IMR-90 (cell line): ENCODE measurements at regions not wholly inside any gene's neighbourhood (a gene's known extent, or its start where the extent isn't known, plus 50 kb on each side); places are given as distances from the start of the nearest gene placed in this dataset.

ENCODE experiments used
- ATAC-seq: fragments of 200-7000 bp; cut with Tn5 transposase; 2 replicates; pipeline ENCODE4 v1.9.1; 2020; ENCODE audit warnings: low read depth, mild to moderate bottlenecking, moderate library complexity
- BruUV-seq: library from RNA; stranded (reverse); fragments of 400-500 nt; replicated peaks from 2 replicates; lab custom pipeline; 2021; lab: Mats Ljungman, UMichigan
- CTCF ChIA-PET: fragments of 300-600 bp; formaldehyde crosslinking; extraction: SDS; loops from one replicate; lab custom pipeline; 2021; ENCODE audit warnings: antibody characterized with exemption; lab: Yijun Ruan, JAX
- POLR2A ChIA-PET: fragments of 300-600 bp; sonication (Branson Sonifier 250); formaldehyde crosslinking; loops from one replicate; lab custom pipeline; 2022; ENCODE audit warnings: antibody characterized with exemption; ENCODE audit not compliant: unreplicated experiment; lab: Charles Lee
- DNase-seq: peaks from one replicate; pipeline ENCODE4 v3.0.0; 2013
- H2AFZ ChIP-seq: replicated peaks from 2 replicates; pipeline ENCODE3; 2013; ENCODE audit warnings: low read length, mild to moderate bottlenecking; ENCODE audit not compliant: poor library complexity
- H2AK5ac ChIP-seq: 2 replicates; pipeline ENCODE4 v1.6.1; 2013; ENCODE audit warnings: low read depth, low read length, inconsistent platforms
- H2AK9ac ChIP-seq: replicated peaks from 2 replicates; pipeline ENCODE3; 2013; ENCODE audit warnings: mild to moderate bottlenecking, low read depth, low read length, moderate library complexity; ENCODE audit not compliant: poor library complexity
- H2BK120ac ChIP-seq: 2 replicates; pipeline ENCODE4 v1.6.1; 2013; ENCODE audit warnings: low read depth, low read length, inconsistent platforms
- H2BK15ac ChIP-seq: 3 replicates; pipeline ENCODE4 v1.6.1; 2013; ENCODE audit warnings: low read depth, low read length, inconsistent platforms
- H2BK20ac ChIP-seq: 2 replicates; pipeline ENCODE4 v1.6.1; 2013; ENCODE audit warnings: low read depth, mild to moderate bottlenecking, inconsistent platforms, low read length, moderate library complexity
- H2BK5ac ChIP-seq: 2 replicates; pipeline ENCODE4 v1.6.1; 2013; ENCODE audit warnings: mild to moderate bottlenecking, low read depth, low read length, inconsistent platforms; ENCODE audit not compliant: poor library complexity, severe bottlenecking
- H3K14ac ChIP-seq: replicated peaks from 2 replicates; pipeline ENCODE4 v1.6.1; 2013; ENCODE audit warnings: low read depth, low read length, inconsistent platforms
- H3K18ac ChIP-seq: 2 replicates; pipeline ENCODE4 v1.6.1; 2013; ENCODE audit warnings: low read depth, low read length, control low read depth
- H3K23ac ChIP-seq: 2 replicates; pipeline ENCODE4 v1.6.1; 2013; ENCODE audit warnings: low read depth, low read length, inconsistent platforms
- H3K27ac ChIP-seq: 2 replicates; pipeline ENCODE4 v1.5.1; 2013; ENCODE audit warnings: mild to moderate bottlenecking, control low read depth, low read length; ENCODE audit not compliant: insufficient read depth
- H3K27me3 ChIP-seq: 2 replicates; pipeline ENCODE4 v1.6.1; 2013; ENCODE audit warnings: low read length; ENCODE audit not compliant: control insufficient read depth, insufficient read depth
- H3K36me3 ChIP-seq: 2 replicates; pipeline ENCODE4 v1.6.1; 2013; ENCODE audit warnings: low read length, mixed read lengths; ENCODE audit not compliant: control insufficient read depth, insufficient read depth
- H3K4ac ChIP-seq: 2 replicates; pipeline ENCODE4 v1.6.1; 2013; ENCODE audit warnings: low read depth, low read length, inconsistent platforms
- H3K4me1 ChIP-seq: 2 replicates; pipeline ENCODE4 v1.6.1; 2013; ENCODE audit warnings: low read length, mixed read lengths; ENCODE audit not compliant: control insufficient read depth, insufficient read depth
- H3K4me2 ChIP-seq: 2 replicates; pipeline ENCODE4 v1.6.1; 2013; ENCODE audit warnings: low read depth, mild to moderate bottlenecking, control low read depth, low read length, moderate library complexity
- H3K4me3 ChIP-seq: 2 replicates; pipeline ENCODE4 v1.5.1; 2013; ENCODE audit warnings: low read depth, mild to moderate bottlenecking, control low read depth, low read length, moderate library complexity; ENCODE audit not compliant: insufficient read depth
- H3K56ac ChIP-seq: 2 replicates; pipeline ENCODE4 v1.6.1; 2013; ENCODE audit warnings: low read length, inconsistent platforms; ENCODE audit not compliant: insufficient read depth; ENCODE audit errors: extremely low read depth
- H3K79me1 ChIP-seq, 2 experiments: 2 replicates each; pipeline ENCODE4 v1.6.1; 2013; ENCODE audit warnings: low read length in 2 of 2, inconsistent platforms in 1 of 2, low read depth in 1 of 2
- H3K9ac ChIP-seq: 2 replicates; pipeline ENCODE4 v1.6.1; 2013; ENCODE audit warnings: low read depth, low read length, control low read depth
- H3K9me1 ChIP-seq: 2 replicates; pipeline ENCODE4 v1.6.1; 2013; ENCODE audit warnings: low read length, inconsistent platforms; ENCODE audit not compliant: insufficient read depth
- H3K9me3 ChIP-seq: 2 replicates; pipeline ENCODE4 v1.6.1; 2013; ENCODE audit warnings: low read length; ENCODE audit not compliant: control insufficient read depth, insufficient read depth
- H4K20me1 ChIP-seq: 2 replicates; pipeline ENCODE4 v1.6.1; 2013; ENCODE audit warnings: low read length, inconsistent platforms; ENCODE audit not compliant: insufficient read depth
- H4K5ac ChIP-seq: 2 replicates; pipeline ENCODE4 v1.6.1; 2013; ENCODE audit warnings: mild to moderate bottlenecking, low read depth, low read length, control low read depth
- H4K8ac ChIP-seq, 2 experiments: 2 replicates each; pipeline ENCODE4 v1.6.1; 2013; ENCODE audit warnings: low read depth in 2 of 2, low read length in 2 of 2, control low read depth in 1 of 2, inconsistent platforms in 1 of 2
- H4K91ac ChIP-seq: 2 replicates; pipeline ENCODE4 v1.6.1; 2013; ENCODE audit warnings: low read depth, low read length, inconsistent platforms; ENCODE audit not compliant: insufficient read depth
- BHLHE40 ChIP-seq: fragments of 150-350 bp; IDR thresholded peaks from 2 replicates; pipeline ENCODE4 v1.6.1; 2016; ENCODE audit warnings: mild to moderate bottlenecking, low read depth, low read length
- CEBPB ChIP-seq: IDR thresholded peaks from 2 replicates; pipeline ENCODE4 v1.6.1; 2012; ENCODE audit warnings: low read depth, low read length, improper control_type of control experiment
- CHD1 ChIP-seq: IDR thresholded peaks from 2 replicates; pipeline ENCODE4 v1.6.1; 2012; ENCODE audit warnings: low read depth, low read length, improper control_type of control experiment
- CTCF ChIP-seq: conservative IDR thresholded peaks from 2 replicates; pipeline ENCODE4 v1.5.1; 2012; ENCODE audit warnings: mild to moderate bottlenecking, low read depth, low read length, improper control_type of control experiment
- ELK1 ChIP-seq: fragments of 150-350 bp; IDR thresholded peaks from 2 replicates; pipeline ENCODE4 v1.6.1; 2016; ENCODE audit warnings: low read depth, mild to moderate bottlenecking, low read length, moderate library complexity, borderline replicate concordance
- FOS ChIP-seq: fragments of 150-350 bp; IDR thresholded peaks from 2 replicates; pipeline ENCODE4 v1.6.1; 2016; ENCODE audit warnings: low read depth, low read length
- MAFK ChIP-seq: IDR thresholded peaks from 2 replicates; pipeline ENCODE4 v1.6.1; 2012; ENCODE audit warnings: low read depth, low read length, improper control_type of control experiment
- MAZ ChIP-seq: IDR thresholded peaks from 2 replicates; pipeline ENCODE4 v1.6.1; 2012; ENCODE audit warnings: low read depth, mild to moderate bottlenecking, low read length, improper control_type of control experiment, moderate library complexity, borderline replicate concordance
- MXI1 ChIP-seq: IDR thresholded peaks from 2 replicates; pipeline ENCODE4 v1.6.1; 2012; ENCODE audit warnings: low read depth, mild to moderate bottlenecking, low read length, moderate library complexity, borderline replicate concordance
- NFE2L2 ChIP-seq: fragments of 150-350 bp; IDR thresholded peaks from 2 replicates; pipeline ENCODE4 v1.6.1; 2016; ENCODE audit warnings: low read depth, mild to moderate bottlenecking, low read length
- POLR2A ChIP-seq: IDR thresholded peaks from 2 replicates; pipeline ENCODE4 v1.6.1; 2012; ENCODE audit warnings: mild to moderate bottlenecking, low read depth, low read length
- RAD21 ChIP-seq: IDR thresholded peaks from 2 replicates; pipeline ENCODE4 v1.6.1; 2012; ENCODE audit warnings: low read length, improper control_type of control experiment
- RCOR1 ChIP-seq: IDR thresholded peaks from 2 replicates; pipeline ENCODE4 v1.6.1; 2012; ENCODE audit warnings: mild to moderate bottlenecking, low read length, improper control_type of control experiment; ENCODE audit not compliant: insufficient replicate concordance
- RFX5 ChIP-seq: IDR thresholded peaks from 2 replicates; pipeline ENCODE4 v1.8.0; 2012; ENCODE audit warnings: low read depth, mild to moderate bottlenecking, low read length, moderate library complexity
- SMC3 ChIP-seq: fragments of 150-350 bp; IDR thresholded peaks from 2 replicates; pipeline ENCODE4 v1.6.1; 2016; ENCODE audit warnings: low read depth, mild to moderate bottlenecking, antibody characterized with exemption, low read length, moderate library complexity
- USF2 ChIP-seq: fragments of 150-350 bp; IDR thresholded peaks from 2 replicates; pipeline ENCODE4 v1.6.1; 2017; ENCODE audit warnings: mild to moderate bottlenecking, antibody characterized with exemption, low read length, low read depth
- WGBS, 2 experiments: methylation state at CpG; one replicate each; pipeline versions ENCODE4 v1.1.5 to v1.1.7; 2013; ENCODE audit warnings: missing lambda C conversion rate in 2 of 2; ENCODE audit not compliant: insufficient read length in 1 of 2; ENCODE audit errors: extremely low coverage in 2 of 2; 5-methylcytosine and 5-hydroxymethylcytosine counted together
- dilution Hi-C: fragments of 300-500 bp; cut with HindIII; formaldehyde crosslinking; loops from one replicate; pipeline ENCODE4 v1.14.3; 2018; ENCODE audit warnings: low sequenced_read_pairs; ENCODE audit not compliant: unreplicated experiment
- in situ Hi-C: fragments of 300-500 bp; cut with MboI; formaldehyde crosslinking; loops from 3 replicates; pipeline ENCODE4 v1.14.3; 2019; ENCODE audit warnings: low sequenced_read_pairs, inconsistent platforms, mixed read lengths
- intact Hi-C: fragments of 100-400 bp; cut with micrococcal nuclease; formaldehyde crosslinking; loops from 2 replicates; pipeline ENCODE4 v1.10.0; 2022

GRCh38 chr4:175431694-175432093, 380.4 kb downstream of the GPM6A start:
- no CpG with 5 or more reads among the region's 1 CpG for WGBS, 2 experiments

More at GRCh38 chr4:175431694-175432093, 380.4 kb downstream of the GPM6A start:
- in situ Hi-C loops = no loop called here
- dilution Hi-C loops = no loop called here
- Histone ChIP-seq H3K27ac (no peak overlapping the region), H4K5ac (no peak overlapping the region), H3K4me3 (no peak overlapping the region), H3K9me1 (no peaks in the 10 kb centered on the region), H4K91ac (no peak overlapping the region), H3K4me1 (no peaks in the 10 kb centered on the region), H3K23ac (no peak overlapping the region), H3K4ac (no peak overlapping the region), H3K9me3 (no peaks in the 10 kb centered on the region), H2BK15ac (no peak overlapping the region), H2AFZ (no peak overlapping the region), H3K4me2 (no peak overlapping the region), H3K79me1 (no peaks in the 10 kb centered on the region), H3K18ac (no peak overlapping the region), H3K36me3 (no peaks in the 10 kb centered on the region), H3K27me3 (no peaks in the 10 kb centered on the region), H3K56ac (no peak overlapping the region), H2BK120ac (no peak overlapping the region), H2BK5ac (no peak overlapping the region), H2BK20ac (no peak overlapping the region), H3K9ac (no peak overlapping the region), H4K8ac (no peak overlapping the region), H3K14ac (no peak overlapping the region), H2AK9ac (no peak overlapping the region), H4K20me1 (no peaks in the 10 kb centered on the region), H2AK5ac (no peak overlapping the region)
- BruUV-seq = no TSS peak
- intact Hi-C loops = no loop called here
- DNase-seq (no peak), ATAC-seq (no peak)
- CTCF ChIA-PET = no interaction called here
- no peak for TF ChIP-seq BHLHE40
- no peak for TF ChIP-seq MAZ
- TF ChIP-seq NFE2L2 = no peak
- no peak for TF ChIP-seq ELK1
- no peak for TF ChIP-seq RCOR1
- TF ChIP-seq POLR2A = no peak
- no peak for TF ChIP-seq MXI1
- no peak for TF ChIP-seq FOS
- no peak for TF ChIP-seq CTCF
- no peak for TF ChIP-seq MAFK
- TF ChIP-seq USF2 = no peak
- no peak for TF ChIP-seq RAD21
- TF ChIP-seq CEBPB = no peak
- TF ChIP-seq RFX5 = no peak
- TF ChIP-seq CHD1 = no peak
- TF ChIP-seq SMC3 = no peak
- POLR2A ChIA-PET = no interaction called here
